Panc1 (cell line): ENCODE measurements at regions not wholly inside any gene's neighbourhood (a gene's known extent, or its start where the extent isn't known, plus 50 kb on each side); places are given as distances from the start of the nearest gene placed in this dataset.

Experiments
- CTCF ChIP-seq: fragments of 450-650 bp; IDR thresholded peaks from 2 replicates; pipeline ENCODE4 v1.5.1; 2017; ENCODE audit warnings: mild to moderate bottlenecking
- POLR2AphosphoS5 ChIP-seq: IDR thresholded peaks from 2 replicates; pipeline ENCODE4 v1.6.1; 2012; ENCODE audit warnings: mild to moderate bottlenecking, low read depth, low read length, moderate library complexity
- REST ChIP-seq, 2 experiments: IDR thresholded peaks; 2 replicates each; pipeline ENCODE4 v1.6.1; 2011 to 2012; ENCODE audit warnings: low read depth in 2 of 2, control low read depth in 1 of 2, low read length in 1 of 2, mild to moderate bottlenecking in 1 of 2, moderate library complexity in 1 of 2; ENCODE audit not compliant: insufficient read depth in 1 of 2
- SIN3A ChIP-seq: IDR thresholded peaks from 2 replicates; pipeline ENCODE4 v1.6.1; 2012; ENCODE audit warnings: low read depth, mild to moderate bottlenecking, low read length, moderate library complexity, borderline replicate concordance; ENCODE audit not compliant: insufficient read depth
- TCF7L2 ChIP-seq: IDR thresholded peaks from 2 replicates; pipeline ENCODE4 v1.6.1; 2011; ENCODE audit warnings: mild to moderate bottlenecking, low read depth, low read length, inconsistent platforms

GRCh38 chr13:111008351-111008750 lies 93.5 kb upstream of the ANKRD10 start:
- no peak for TF ChIP-seq CTCF
- TF ChIP-seq POLR2AphosphoS5: no peak
- TF ChIP-seq REST (IDR thresholded peaks at IDR 0.05; ENCODE audit: insufficient read depth in 1 of 2, low read depth in 2 of 2, low read length in 1 of 2): no peak
- no peak for TF ChIP-seq TCF7L2
- no peak for TF ChIP-seq SIN3A
